HG02885 (cell line): ENCODE measurements at regions not wholly inside any gene's neighbourhood (a gene's known extent, or its start where the extent isn't known, plus 50 kb on each side); places are given as distances from the start of the nearest gene placed in this dataset.
A peak's percentile ranks its signal among the peaks of the same experiment; 100 is the strongest.

Experiments
- ATAC-seq: cut with Tn5 transposase; IDR thresholded peaks from one replicate; pipeline ENCODE4 v1.9.1; 2021; ENCODE audit warnings: mild to moderate bottlenecking; ENCODE audit not compliant: unreplicated experiment, poor library complexity

GRCh38 chr2:12289120-12289802 lies 427.5 kb upstream of the TRIB2 start:
- no peak for ATAC-seq

GRCh38 chr2:12291303-12291702 lies 425.4 kb upstream of the TRIB2 start:
- no peak for ATAC-seq

- ATAC-seq, result peak; percentile 99
Measured at GRCh38 chr2:12293874-12294273, 422.9 kb upstream of the TRIB2 start.

GRCh38 chr2:12295856-12296519 lies 420.7 kb upstream of the TRIB2 start:
- no peak for ATAC-seq

DNA sequence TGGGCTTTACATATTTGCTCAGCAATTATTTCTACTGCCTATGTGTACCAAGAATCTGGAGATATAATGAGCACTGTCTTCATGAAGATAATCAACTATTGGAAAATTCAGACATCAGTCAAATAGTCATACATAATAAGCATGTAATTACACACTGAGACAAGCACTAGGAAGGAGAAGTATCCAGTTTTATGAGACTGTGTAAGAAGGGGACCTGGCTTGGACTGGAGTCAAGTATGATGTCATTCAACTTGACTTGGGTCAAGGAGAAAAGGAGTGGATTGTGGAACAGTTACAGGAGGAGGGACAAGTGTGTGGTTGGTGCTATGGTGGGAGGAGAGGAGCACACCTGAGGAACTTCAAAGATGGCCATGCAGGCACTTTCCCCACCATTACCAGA lies 419.8 kb upstream of the TRIB2 start:
- ATAC-seq, result no peak

DNA sequence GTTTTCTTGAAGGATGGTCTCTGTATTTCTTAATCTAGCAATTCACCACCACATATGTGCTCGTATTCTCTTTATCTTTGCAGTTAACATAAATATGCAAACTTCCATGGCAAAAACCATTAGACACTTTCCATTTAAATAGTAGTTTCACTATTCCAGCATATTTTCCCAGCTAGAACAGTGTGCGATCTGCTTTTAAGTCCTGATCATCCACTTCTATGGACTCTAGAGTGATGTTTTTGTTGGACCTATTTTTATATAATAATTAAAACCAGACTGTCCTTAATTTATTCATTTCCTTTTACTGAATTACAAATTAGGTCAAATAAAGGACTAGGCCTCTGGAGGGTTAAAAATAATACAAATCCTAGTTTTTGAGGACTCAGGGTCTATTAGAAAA lies 418.4 kb upstream of the TRIB2 start:
- no peak for ATAC-seq

- ATAC-seq, result no peak
Measured at GRCh38 chr2:12299431-12299830, 417.3 kb upstream of the TRIB2 start.

DNA sequence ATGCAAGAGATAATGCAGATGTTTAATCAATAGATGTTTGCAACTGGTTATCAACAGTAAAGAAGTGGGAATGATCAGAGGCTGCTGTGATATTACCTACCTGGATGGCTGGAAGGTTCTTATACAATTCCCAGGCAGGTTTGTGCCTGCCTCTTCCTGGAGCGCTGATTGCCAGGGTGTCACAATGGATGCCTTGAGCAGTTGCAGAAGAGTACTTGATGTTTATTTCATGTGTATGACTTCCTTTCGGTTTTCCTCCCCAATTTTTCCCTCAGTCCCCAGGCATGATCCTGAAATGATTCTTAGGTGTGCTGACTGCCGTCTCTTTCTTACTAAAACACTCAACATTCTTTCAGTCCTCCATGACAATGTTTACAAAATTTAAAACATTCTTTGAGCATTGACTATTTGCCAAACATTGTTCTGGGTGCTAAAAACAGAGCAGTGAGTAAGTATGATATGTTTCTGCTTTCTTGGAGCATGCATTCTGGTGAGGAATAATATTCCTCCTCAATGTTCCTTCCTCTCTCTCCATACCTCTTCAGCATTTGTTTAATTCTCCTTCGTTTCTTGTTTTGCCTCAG lies 416.6 kb upstream of the TRIB2 start:
- ATAC-seq, result no peak

GRCh38 chr2:12300927-12301326 lies 415.8 kb upstream of the TRIB2 start:
- no peak for ATAC-seq

DNA sequence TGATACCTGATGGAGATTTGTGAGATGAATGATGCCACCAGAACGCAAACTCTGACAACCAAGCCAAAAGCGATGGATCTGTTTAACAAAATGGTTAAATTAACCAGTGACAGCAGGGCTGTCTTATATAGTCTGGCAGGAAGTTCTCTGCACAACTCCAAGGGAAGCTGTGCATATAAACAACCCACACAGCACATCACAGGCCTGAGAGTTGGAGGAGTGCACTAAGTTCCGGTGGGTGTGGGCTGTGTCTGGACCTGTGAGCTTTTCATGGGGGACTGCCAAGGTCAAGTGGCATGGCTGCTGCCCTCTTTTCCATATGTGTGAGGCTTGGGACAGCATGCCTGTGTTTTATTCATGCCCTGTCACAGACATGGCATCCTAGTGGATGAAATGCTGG lies 414.6 kb upstream of the TRIB2 start:
- no peak for ATAC-seq

GRCh38 chr2:12302691-12303090 lies 414.0 kb upstream of the TRIB2 start:
- no peak for ATAC-seq

DNA sequence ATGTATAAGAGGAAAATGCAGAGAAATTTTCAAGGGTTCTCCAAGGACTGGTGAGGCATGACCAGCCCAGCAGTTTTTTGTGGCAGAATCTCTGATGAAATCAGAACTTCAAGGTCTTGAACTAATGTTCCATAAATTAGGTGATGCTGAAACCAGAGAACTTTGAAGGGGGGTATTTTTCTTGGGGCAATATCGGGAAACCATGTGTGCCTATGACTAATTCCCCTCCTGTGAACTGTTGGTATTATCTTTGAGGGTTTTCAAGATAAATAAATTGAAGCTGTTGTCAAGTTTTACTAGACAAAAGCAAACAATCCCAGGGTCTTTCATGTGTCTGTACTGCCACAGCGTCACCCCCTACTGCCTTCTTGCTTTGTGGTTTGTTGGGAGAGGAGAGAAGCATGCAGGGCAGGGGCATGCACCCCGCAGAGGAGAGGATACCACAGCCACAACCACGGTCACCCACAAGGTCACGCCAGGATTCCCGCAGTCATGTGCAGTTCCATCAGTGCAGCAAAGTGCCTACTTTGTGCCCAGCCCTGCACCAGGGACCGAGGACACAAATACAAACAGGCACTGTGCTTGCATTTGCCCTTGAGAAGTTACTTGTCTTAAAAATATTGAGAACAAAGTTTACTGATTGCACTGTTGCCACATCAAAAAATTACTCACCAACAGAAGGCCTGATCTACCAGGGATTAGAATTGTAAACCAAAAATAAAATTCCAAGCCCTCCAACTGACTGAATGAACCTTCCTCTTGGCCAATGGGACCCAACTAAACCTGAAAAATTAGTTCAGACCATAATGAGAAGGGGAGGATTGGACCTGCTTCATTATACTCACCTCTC lies 413.3 kb upstream of the TRIB2 start:
- no peak for ATAC-seq

GRCh38 chr2:12304564-12305171 lies 412.1 kb upstream of the TRIB2 start:
- no peak for ATAC-seq

DNA sequence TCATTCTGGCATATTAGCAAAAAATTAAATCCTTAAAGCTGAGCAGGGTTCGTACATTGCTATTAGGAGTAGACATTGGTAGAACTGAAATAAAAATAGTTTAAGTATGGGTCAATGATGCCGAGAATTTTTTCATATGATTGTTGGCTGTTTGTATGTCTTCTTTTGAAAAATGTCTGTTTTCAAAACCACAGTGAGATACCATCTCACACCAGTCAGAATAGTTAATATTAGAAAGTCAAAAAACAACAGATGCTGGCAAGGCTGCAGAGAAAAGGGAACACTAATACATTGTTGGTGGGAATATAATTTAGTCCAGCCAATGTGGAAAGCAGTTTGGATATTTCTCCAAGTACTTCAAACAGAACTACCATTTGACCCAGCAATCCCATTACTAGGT lies 410.8 kb upstream of the TRIB2 start:
- no peak for ATAC-seq

GRCh38 chr2:12310399-12310798 lies 406.3 kb upstream of the TRIB2 start:
- ATAC-seq, result no peak

DNA sequence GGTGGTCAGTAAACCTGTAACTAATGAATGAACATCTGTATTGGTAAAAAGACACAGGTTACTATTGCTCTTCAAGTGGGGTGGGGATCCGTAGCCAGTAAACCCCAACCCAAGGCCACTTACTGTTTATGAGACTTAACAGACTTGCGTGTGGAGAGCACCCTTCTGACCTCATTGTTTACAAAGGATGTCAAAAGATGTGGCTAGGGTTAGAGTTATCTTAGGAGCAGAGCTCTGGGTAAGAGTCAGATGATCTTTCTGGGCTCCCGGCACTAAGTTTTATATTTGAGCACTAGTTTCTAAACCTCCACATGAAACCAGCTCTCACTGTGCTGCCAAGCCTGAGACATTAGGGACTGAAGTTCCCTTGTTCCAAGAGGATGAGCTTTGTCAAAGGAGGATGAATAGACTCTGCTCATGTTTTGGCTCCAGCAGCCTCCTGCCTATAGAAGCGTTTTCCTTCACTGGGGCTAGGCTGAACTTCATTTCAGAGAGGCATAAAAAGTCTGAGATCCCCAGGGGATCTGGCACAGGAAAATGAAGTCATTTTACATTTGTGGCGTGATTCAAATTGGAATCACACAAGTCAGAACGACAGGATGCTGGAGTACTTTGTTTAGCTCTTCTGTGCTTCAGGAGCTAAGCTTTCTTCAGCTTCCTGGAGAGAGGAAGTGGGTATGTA lies 403.1 kb upstream of the TRIB2 start:
- ATAC-seq, result no peak

- ATAC-seq, result no peak
Measured at GRCh38 chr2:12314127-12314760, 402.5 kb upstream of the TRIB2 start.

GRCh38 chr2:12315224-12315623 lies 401.5 kb upstream of the TRIB2 start:
- no peak for ATAC-seq

DNA sequence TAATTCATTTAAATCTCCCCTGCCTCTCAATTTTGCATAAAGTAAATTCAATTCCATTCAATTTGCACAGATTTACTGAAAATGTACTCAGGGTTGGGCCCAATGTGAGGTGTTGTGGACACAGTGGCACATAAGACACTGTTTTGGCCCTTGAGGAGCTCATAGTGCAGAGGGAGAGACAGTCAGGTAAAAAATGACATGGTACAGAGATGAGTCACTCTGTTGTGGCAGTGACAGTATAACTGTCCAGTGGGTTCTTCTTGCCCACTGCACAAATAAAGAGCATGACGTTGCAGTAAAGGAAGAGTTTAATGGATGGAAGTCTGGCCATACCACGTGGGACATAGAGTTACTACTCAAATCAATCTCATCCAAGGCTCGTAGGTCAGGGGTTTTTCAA lies 400.3 kb upstream of the TRIB2 start:
- ATAC-seq, result no peak

DNA sequence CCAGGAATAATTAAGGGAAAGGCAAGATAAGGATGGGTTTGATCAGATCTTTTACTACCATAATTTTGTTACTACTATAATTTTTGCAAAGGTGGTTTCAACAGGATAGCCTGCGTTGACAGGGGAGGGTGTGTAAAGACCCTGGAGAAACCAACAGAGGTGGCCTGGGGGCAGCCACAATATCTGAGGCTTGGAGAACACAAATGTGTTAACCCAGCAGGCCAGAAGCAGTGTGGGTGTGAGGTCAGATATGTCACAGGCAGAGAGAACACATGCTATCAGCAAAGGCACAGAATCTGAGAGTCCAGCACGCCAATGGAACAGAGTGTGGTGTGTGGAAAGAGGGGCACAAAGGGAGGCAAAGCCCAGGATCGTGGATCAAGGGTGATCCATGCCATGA lies 399.4 kb upstream of the TRIB2 start:
- ATAC-seq, result no peak
